Uterus (tissue), 3 donors: ENCODE measurements at regions not wholly inside any gene's neighbourhood (a gene's known extent, or its start where the extent isn't known, plus 50 kb on each side); places are given as distances from the start of the nearest gene placed in this dataset.

Source experiments
- DNase-seq, 2 donors: peaks; one replicate each; pipeline ENCODE4 v3.0.0-alpha.2; 2019 to 2020
- H3K27ac ChIP-seq, 2 donors: fragments of 200-600 bp; sonication (generic); 1 replicate in 1 of 2; 2 replicates in 1 of 2; pipeline ENCODE4 v1.5.1; 2016 to 2018
- H3K27me3 ChIP-seq, 2 donors: fragments of 200-600 bp; sonication (generic); one replicate each; pipeline ENCODE4 v1.5.1; 2018 to 2019; ENCODE audit warnings: control low read depth in 1 of 2
- H3K36me3 ChIP-seq, 2 donors: fragments of 200-600 bp; sonication (generic); one replicate each; pipeline ENCODE4 v1.5.1; 2019; ENCODE audit warnings: control low read depth in 1 of 2
- H3K4me1 ChIP-seq, 2 donors: fragments of 200-600 bp; sonication (generic); one replicate each; pipeline ENCODE4 v1.5.1; 2018 to 2019; ENCODE audit warnings: control low read depth in 1 of 2
- H3K4me3 ChIP-seq, 2 donors: fragments of 200-600 bp; sonication (generic); 1 replicate in 1 of 2; 2 replicates in 1 of 2; pipeline ENCODE4 v1.5.1; 2018 to 2019; ENCODE audit warnings: mild to moderate bottlenecking in 1 of 2
- H3K9me3 ChIP-seq, 2 donors: fragments of 200-600 bp; sonication (generic); one replicate each; pipeline ENCODE4 v1.5.1; 2019; ENCODE audit warnings: control low read depth in 1 of 2
- CTCF ChIP-seq, 4 experiments: fragments of 200-600 bp in 2 of 4; fragments of 450-650 bp in 2 of 4; sonication (generic) in 2 of 4; IDR thresholded peaks; one replicate each; pipeline ENCODE4 v1.5.1; 2016 to 2019; ENCODE audit warnings: antibody characterized with exemption in 4 of 4, mild to moderate bottlenecking in 2 of 4, moderate library complexity in 1 of 4
- POLR2A ChIP-seq, 2 donors: fragments of 450-650 bp; IDR thresholded peaks; one replicate each; pipeline ENCODE4 v1.6.1; 2016; ENCODE audit warnings: antibody characterized with exemption in 2 of 2, mild to moderate bottlenecking in 1 of 2, moderate library complexity in 1 of 2
- intact Hi-C: fragments of 100-400 bp; cut with DNase I; formaldehyde crosslinking; loops from one replicate; pipeline ENCODE4 v1.15.1; 2023; ENCODE audit warnings: low total_unique reads
- donor health status: DM: yes; HTN: yes; CAD: no.

- TF ChIP-seq CTCF (IDR thresholded peaks at IDR 0.05) (no peak), POLR2A (IDR thresholded peaks at IDR 0.05) (no peak)
- intact Hi-C loops: no loop called here
- H3K9me3 ChIP-seq: no peaks in the 10 kb centered on the region
- H3K4me1 ChIP-seq: no peaks in the 10 kb centered on the region
- no peaks in the 10 kb centered on the region for H3K27me3 ChIP-seq
- no peak overlapping the region for H3K27ac ChIP-seq
- no peak for DNase-seq
- no peaks in the 10 kb centered on the region for H3K36me3 ChIP-seq
- no peak overlapping the region for H3K4me3 ChIP-seq
Measured at GRCh38 chr1:216908126-216908525, 184.9 kb upstream of the ESRRG start.

GRCh38 chr1:216907100-216907499, 183.9 kb upstream of the ESRRG start:
- no peaks in the 10 kb centered on the region for H3K36me3 ChIP-seq
- intact Hi-C loops: no loop called here
- DNase-seq: no peak
- H3K4me1 ChIP-seq: no peaks in the 10 kb centered on the region
- no peak overlapping the region for H3K27ac ChIP-seq
- no peak overlapping the region for H3K4me3 ChIP-seq
- no peaks in the 10 kb centered on the region for H3K9me3 ChIP-seq
- no peak for TF ChIP-seq POLR2A (IDR thresholded peaks at IDR 0.05)
- TF ChIP-seq CTCF (IDR thresholded peaks at IDR 0.05): no peak
- no peaks in the 10 kb centered on the region for H3K27me3 ChIP-seq

- intact Hi-C loops: no loop called here
- no peak for DNase-seq
- no peaks in the 10 kb centered on the region for H3K36me3 ChIP-seq
- no peak overlapping the region for H3K27ac ChIP-seq
- no peak overlapping the region for H3K4me3 ChIP-seq
- no peaks in the 10 kb centered on the region for H3K4me1 ChIP-seq
- no peaks in the 10 kb centered on the region for H3K27me3 ChIP-seq
- TF ChIP-seq POLR2A (IDR thresholded peaks at IDR 0.05) (no peak), CTCF (IDR thresholded peaks at IDR 0.05) (no peak)
- H3K9me3 ChIP-seq: no peaks in the 10 kb centered on the region
Measured at GRCh38 chr1:216905781-216906180, 182.6 kb upstream of the ESRRG start.

- Histone ChIP-seq H3K27me3 (no peaks in the 10 kb centered on the region), H3K4me3 (no peak overlapping the region), H3K27ac (no peak overlapping the region), H3K36me3 (no peaks in the 10 kb centered on the region), H3K9me3 (no peaks in the 10 kb centered on the region), H3K4me1 (no peaks in the 10 kb centered on the region)
- no peak for DNase-seq
- TF ChIP-seq POLR2A (IDR thresholded peaks at IDR 0.05) (no peak), CTCF (IDR thresholded peaks at IDR 0.05) (no peak)
- intact Hi-C loops: no loop called here
Measured at GRCh38 chr1:216905137-216905536, 181.9 kb upstream of the ESRRG start.

- Histone ChIP-seq H3K27ac (no peak overlapping the region), H3K36me3 (no peaks in the 10 kb centered on the region), H3K4me3 (no peak overlapping the region), H3K27me3 (no peaks in the 10 kb centered on the region), H3K9me3 (no peaks in the 10 kb centered on the region), H3K4me1 (no peaks in the 10 kb centered on the region)
- no peak for DNase-seq
- intact Hi-C loops: no loop called here
- TF ChIP-seq CTCF (IDR thresholded peaks at IDR 0.05) (no peak), POLR2A (IDR thresholded peaks at IDR 0.05) (no peak)
Measured at GRCh38 chr1:216904471-216904870, 181.2 kb upstream of the ESRRG start.
